Cardiac fibroblast (primary cell): ENCODE measurements at regions not wholly inside any gene's neighbourhood (a gene's known extent, or its start where the extent isn't known, plus 50 kb on each side); places are given as distances from the start of the nearest gene placed in this dataset.
"Not testable (repeated sequence)": the region's sequence is repeated elsewhere in the genome, so short reads cannot be mapped to it uniquely, and the experiment has no call there.

Experiments
- DNase-seq, 2 donors: peaks; one replicate each; pipeline versions ENCODE4 v3.0.0 to v3.0.0-alpha.2; 2010; ENCODE audit warnings: low read depth in 2 of 2
- H3K4me3 ChIP-seq, 2 donors: replicated peaks in 1 of 2; 1 replicate in 1 of 2; 2 replicates in 1 of 2; pipeline ENCODE4 v1.5.1; 2011; ENCODE audit warnings: low read depth in 2 of 2, low read length in 2 of 2, mild to moderate bottlenecking in 2 of 2, moderate library complexity in 1 of 2
- TF ChIP-seq, protein P1 (sequence below): IDR thresholded peaks from one replicate; pipeline ENCODE4 v1.5.1; 2011; ENCODE audit warnings: low read depth, mild to moderate bottlenecking, low read length, inconsistent platforms

DNA sequence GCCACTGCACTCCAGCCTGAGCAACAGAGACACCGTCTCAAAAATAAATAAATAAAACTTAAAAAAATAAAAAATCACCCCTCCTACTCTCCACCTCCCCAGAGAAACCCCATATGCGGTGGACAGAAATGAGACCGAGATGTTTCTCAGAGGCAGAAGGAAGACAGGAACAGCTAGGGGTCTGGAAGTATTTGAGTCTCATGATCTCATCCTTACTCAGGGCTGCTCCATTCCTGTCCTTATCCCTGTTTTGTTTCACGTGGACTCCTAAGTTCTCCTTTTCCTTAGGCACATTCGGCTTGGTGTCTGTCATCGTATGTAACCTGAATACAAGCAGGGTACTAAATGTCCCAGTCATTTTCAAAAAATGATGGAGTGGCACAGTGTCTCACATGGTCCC lies 76.1 kb downstream of the C9orf50 start:
- peak; percentile 18 to 53 for DNase-seq
- TF ChIP-seq, protein P1, sequence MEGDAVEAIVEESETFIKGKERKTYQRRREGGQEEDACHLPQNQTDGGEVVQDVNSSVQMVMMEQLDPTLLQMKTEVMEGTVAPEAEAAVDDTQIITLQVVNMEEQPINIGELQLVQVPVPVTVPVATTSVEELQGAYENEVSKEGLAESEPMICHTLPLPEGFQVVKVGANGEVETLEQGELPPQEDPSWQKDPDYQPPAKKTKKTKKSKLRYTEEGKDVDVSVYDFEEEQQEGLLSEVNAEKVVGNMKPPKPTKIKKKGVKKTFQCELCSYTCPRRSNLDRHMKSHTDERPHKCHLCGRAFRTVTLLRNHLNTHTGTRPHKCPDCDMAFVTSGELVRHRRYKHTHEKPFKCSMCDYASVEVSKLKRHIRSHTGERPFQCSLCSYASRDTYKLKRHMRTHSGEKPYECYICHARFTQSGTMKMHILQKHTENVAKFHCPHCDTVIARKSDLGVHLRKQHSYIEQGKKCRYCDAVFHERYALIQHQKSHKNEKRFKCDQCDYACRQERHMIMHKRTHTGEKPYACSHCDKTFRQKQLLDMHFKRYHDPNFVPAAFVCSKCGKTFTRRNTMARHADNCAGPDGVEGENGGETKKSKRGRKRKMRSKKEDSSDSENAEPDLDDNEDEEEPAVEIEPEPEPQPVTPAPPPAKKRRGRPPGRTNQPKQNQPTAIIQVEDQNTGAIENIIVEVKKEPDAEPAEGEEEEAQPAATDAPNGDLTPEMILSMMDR, result no peak
- no peak overlapping the region for H3K4me3 ChIP-seq

DNA sequence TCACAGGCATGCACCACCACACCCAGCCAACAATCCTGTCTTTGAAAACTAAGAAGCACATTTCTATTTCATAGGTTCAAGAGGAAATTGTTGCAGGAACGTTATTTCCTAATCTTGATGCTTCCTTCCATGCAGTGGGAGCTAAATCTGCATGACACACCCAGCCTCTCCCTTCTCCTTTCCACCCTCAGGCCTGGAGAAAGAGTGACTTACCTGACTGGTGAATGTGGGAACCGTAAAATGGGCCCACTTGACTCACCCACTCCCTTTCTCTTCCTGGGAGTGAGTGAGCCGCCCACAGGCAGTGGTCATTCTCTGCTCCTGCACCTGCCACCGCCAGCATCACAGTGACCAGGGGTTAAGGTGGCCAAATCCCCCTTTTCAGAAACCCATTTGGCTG lies 78.2 kb downstream of the C9orf50 start:
- H3K4me3 ChIP-seq, result no peak overlapping the region
- TF ChIP-seq, protein P1, result no peak
- DNase-seq, result no peak

DNA sequence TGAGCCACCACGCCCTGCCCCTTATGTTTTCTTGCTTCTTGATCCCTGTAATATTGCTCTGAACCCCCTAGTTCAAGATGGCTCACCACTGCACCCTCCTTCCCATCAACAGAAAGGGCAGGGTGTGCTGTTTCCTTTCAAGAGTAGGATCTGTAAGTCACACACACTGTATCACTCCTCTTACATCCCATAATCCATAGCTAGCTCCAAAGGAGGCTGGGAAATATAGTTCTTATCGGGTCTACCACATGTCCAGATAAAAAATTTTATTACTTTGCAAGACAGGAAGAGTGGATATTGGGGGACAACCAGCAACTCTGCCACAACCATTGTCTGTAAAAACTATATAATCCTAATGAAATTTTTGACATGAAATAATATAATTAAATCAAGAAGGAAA lies 79.6 kb downstream of the C9orf50 start:
- H3K4me3 ChIP-seq, result no peak overlapping the region
- DNase-seq, result no peak
- TF ChIP-seq, protein P1, result no peak

DNA sequence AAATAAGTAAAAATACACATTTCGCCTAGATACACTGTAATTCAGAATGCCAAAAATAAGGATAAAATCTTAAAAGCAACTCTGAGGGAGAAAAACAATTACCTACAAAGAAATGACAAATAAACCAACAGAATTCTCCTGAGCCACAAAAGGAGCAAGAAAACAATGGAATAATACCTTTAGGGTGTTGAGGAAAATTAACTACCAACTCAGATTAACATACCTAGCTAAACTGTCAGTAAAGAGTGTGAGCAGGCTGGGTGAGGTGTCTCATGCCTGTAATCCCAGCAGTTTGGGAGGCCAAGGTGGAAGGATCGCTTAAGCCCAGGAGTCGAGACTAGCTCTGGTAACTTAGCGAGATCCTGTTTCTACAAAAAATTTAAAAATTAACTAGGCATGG lies 81.5 kb downstream of the C9orf50 start:
- no peak for DNase-seq
- no peak overlapping the region for H3K4me3 ChIP-seq
- TF ChIP-seq, protein P1, result no peak

DNA sequence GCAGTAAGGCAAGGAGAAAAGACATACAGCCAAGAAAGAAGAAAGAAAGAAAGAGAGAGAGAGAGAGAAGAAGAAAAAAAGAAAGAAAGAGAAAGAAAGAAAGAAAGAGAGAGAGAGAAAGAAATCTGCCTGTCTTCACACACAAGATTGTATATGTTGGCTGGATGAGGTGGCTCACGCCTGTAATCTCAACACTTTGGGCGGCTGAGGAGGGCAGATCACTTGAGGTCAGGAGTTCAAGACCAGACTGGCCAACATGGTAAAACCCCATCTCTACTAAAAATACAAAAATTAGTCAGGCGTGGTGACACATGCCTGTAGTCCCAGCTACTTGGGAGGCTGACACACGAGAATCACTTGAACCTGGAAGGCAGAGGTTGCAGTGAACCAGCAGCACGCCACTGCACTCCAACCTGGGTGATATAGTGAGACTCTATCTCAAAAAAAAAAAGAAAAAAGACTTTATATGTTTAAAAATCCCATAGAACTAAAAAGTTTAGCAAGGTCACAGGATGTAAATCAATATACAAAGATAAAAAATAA lies 89.0 kb downstream of the C9orf50 start:
- DNase-seq, result not testable (repeated sequence)

DNA sequence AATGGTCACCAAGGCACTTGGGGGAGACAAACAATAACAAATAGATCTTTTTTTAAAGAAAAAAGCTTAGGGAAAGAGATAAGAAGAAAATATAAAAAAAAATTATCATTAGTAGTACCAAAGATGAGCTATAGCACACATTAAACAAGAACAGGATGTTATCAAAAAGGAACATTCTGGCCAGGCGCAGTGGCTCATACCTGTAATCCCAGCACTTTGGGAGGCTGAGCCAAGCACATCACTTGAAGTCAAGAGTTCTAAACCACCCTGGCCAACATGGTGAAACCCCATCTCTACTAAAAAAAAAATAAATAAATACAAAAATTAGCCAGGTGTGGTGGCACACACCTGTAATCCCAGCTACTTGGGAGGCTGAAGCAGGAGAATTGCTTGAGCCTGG lies 92.9 kb downstream of the C9orf50 start:
- not testable (repeated sequence) for H3K4me3 ChIP-seq, DNase-seq

More for the DNA sequence above, 89.0 kb downstream of the C9orf50 start:
- H3K4me3 ChIP-seq, result not testable (repeated sequence)

DNA sequence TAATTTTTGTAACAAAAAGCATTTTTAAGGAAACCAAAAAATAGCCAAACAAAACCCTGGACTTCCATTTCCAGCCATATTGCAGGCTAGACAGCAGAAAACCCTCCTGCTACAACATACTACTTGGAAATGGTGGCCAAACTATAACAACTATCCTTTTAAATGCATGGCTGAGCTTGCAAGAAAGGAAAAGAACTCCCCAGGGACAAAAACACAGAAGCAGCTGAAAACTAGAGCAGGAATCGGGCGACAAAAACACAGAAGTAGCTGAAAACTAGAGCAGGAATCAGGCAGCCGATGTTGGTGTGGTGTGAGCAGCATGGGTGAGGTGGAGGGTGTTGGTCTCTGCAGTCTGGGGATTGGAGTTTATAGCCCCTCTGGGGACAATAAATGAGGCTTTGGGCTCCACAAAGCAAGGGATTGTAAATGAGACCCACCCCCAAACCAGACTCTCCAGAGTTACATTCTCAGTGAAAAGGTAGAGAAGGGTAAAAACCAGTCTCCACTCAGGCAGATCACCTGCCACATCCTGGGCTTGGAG lies 95.2 kb downstream of the C9orf50 start:
- H3K4me3 ChIP-seq, result no peak overlapping the region
- DNase-seq, result no peak
- TF ChIP-seq, protein P1, result no peak

DNA sequence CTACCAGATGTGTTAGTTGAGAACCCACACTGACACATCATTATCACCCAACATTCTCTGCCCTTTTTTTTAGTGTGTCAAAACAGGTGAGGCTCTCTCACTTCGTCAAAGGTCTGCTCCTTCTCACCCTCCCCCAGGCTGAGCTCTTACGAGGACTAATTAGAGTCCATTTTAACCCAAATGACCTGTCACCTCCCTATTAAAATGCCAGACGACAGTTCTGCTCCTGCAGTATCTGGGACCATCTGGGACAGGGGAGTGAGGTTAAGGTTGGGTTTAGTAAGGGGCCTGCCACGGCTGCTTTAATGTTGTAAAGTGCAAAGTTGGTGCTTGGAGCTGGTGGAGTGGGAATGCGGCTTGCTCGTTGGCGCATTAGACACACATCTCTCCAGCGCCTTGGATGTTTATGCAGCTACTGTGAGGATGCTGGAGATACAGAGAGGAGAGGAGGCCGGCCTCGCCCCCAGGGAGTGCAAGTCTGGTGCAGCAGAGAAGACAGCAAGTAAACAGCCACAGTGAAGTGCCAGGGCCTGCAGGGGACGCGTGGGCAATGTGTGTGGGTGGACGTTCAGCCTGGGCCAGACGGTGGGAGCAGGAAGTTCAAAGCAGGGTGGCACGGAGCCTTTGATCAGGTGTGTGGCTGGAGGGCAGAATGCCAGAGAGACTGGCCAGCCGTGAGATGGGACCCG lies 96.2 kb downstream of the C9orf50 start:
- TF ChIP-seq, protein P1, result no peak
- no peak overlapping the region for H3K4me3 ChIP-seq

More for the DNA sequence above, 96.2 kb downstream of the C9orf50 start:
- no peak for DNase-seq
